ENCODE measurements at regions not wholly inside any gene's neighbourhood (a gene's known extent, or its start where the extent isn't known, plus 50 kb on each side); places are given as distances from the start of the nearest gene placed in this dataset.
"Not testable (repeated sequence)": the region's sequence is repeated elsewhere in the genome, so short reads cannot be mapped to it uniquely, and the experiment has no call there.

DNA sequence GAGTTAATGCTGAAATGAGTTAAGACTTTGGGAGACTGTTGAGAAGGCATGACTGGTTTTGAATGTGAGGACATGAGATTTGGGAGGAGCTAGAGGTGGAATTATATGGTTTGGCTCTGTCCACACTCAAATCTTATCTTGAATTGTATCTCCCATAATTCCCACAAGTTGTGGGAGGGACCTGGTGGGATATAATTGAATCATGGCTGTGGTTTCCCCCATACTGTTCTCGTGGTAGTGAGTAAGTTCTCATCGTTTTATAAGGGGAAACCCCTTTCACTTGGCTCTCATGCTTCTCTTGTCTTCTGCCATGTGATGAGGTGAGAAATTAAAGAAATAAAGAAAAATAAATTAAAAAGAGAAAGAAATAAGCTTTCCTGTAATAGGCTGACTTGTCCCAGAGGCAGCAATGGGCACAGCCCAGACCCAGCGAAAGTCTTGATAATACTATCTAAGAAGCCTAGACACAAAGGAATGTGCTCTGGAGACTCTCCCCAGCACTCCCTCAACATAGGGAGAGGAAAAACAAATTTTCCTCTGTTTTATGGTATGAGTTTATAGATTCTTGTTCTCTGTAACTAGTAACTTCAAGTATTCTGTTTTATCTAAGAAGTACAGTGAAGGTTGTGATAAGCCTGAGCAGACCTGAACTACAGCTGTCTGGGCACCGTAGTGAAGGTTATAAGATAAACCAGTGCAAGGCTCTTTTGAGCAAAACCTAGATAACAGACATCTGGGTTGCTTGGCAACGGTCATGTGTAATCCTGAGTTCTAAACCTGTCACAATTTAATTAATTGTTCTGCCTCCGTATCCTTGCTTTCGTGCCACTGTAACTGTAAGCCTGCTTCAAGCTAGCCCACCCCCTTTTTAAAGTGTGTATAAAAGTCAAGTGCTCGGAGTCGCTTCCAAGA, 88.9 kb upstream of the ECI2 start:
- DNase-seq: peak in 1 of 3 experiments; percentile 7

DNA sequence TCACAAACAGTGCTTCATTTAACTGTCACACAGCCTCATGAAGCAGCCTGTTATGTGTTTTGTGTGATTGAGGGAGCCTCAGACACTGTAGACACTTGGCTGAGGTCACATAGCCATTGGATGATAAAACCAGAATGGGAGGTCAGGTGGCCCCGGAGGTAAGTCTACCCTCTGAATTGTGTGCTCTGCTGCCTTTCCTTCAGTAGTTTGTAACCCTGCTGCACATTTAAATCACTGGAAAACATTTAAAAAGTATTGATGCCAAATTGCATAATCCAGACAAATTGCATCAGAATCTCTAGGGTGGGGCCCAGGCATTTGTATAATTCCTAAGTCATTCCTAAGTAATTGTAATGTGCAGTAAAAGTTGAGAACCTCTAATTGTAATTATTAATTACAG, 85.2 kb upstream of the ECI2 start:
- no peak for DNase-seq

DNA sequence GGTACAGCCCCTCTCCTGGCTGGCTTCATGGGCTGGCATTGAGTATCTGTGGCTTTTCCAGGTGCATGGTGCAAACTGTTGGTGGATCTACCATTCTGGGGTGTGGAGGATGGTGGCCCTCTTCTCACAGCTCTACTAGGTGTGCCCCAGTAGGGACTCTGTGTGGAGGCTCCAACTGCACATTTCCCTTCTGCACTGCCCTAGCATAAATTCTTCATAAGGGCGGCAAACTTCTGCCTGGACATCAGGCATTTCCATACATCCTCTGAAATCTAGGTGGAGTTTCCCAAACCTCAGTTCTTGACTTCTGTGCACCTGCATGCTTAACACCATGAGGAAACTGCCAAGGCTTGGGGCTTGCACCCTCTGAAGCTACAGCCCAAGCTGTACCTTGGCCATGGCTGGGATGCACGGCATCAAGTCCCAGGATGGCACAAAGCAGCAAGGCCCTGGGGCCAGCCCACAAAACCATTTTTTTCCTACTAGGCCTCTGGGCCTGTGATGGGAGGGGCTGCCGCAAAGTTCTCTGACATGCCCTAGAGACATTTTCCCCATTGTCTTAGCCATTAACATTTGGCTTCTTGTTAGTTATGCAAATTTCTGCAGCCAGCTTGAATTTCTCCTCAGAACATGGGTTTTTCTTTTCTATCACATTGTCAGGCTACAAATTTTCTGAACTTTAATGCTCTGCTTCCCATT, 83.4 kb upstream of the ECI2 start:
- not testable (repeated sequence) for DNase-seq

DNA sequence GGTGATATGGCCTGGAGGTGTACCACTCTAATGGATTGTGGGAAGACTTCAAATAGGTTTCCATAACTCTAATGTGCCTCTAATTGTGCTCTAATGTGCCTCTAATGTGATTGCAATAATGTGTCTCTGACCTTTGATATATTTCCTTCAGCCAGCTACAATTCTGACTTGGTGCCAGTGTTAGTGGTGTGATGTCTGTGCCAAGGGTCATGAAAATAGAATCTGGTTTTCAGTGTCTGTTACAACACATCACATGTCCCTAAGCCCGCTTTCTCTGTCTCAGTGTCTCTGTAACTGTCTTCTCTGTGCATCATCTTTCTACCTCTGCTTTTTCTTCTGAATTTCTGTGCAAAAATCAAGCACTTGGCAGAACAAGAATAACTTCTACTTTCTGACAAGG, 77.2 kb upstream of the ECI2 start:
- DNase-seq: no peak

DNA sequence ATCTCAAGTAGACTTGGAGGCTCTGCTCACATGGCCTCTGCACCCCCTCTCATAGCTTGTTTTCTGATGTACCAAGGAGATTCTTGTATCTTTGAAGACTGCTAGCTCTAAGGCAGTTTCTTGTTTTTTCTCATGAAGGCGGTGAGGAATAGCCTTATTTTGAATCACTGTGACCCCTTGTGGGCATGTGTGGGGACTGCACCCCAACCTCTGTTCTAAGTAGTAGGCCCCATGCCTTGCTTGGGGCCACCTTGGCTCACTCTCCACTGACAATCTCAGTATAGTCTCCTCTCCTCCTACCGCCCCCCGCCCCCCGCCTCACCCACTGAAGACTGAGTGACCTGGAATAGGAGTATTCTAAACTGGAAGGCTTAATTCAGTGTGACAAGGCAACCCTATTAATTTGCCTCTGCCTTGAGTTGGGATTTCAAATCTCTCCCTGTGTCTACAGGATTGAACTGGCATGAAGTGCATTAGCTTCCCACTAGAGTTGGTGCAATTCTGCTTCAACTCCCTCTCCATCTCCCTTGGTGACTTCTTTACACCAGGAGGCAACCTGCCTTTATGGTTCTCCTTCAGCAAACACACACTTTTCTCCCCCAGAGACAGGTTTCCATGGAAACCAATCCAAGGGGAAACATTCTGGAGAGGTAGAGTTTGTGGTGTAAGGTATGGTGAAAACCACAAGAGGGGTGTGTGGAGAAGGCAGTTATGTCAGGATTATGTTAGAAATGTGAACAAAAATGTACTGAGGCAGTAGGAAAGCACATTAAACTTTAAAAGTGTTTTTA, 75.4 kb upstream of the ECI2 start:
- DNase-seq: peak; percentile 9 to 50 (median 15)

DNA sequence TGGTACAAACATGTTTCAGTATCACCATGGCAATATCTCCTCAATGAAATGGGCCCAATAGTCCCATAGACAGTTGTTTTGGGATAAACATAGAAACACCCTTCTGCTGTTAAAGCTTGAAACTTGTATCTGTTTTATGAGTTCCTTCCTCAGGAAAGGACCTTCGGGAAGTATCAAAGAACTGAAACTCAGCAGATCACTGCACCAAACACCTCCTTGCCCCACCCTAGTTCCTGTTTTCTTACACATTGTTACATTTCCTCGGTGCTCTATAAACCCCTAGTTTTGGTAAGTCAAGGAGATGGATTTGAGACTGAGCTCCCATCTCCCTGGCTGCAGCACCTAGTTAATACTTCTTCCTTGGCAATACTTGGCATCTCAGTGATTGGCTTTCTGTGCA, 73.8 kb upstream of the ECI2 start:
- DNase-seq: no peak

DNA sequence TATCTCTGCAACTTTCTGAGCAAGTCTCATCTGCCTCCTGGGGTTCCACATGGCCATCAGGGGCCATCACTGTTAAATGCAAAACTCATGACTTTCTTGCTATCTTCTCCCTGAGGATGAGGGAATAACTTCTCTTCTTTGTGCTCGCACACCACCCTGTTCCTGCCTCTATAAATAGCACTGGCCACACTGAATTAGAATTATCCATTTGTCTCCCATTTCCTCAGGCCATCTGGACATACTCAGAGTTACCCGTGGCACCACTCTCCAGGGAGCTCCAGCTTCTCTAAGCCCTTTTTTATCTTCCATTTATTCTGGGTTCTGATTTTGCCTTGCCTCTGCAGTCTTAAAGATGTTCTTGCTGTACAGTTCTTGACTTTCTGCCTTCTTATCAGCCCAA, 72.8 kb upstream of the ECI2 start:
- no peak for DNase-seq

DNA sequence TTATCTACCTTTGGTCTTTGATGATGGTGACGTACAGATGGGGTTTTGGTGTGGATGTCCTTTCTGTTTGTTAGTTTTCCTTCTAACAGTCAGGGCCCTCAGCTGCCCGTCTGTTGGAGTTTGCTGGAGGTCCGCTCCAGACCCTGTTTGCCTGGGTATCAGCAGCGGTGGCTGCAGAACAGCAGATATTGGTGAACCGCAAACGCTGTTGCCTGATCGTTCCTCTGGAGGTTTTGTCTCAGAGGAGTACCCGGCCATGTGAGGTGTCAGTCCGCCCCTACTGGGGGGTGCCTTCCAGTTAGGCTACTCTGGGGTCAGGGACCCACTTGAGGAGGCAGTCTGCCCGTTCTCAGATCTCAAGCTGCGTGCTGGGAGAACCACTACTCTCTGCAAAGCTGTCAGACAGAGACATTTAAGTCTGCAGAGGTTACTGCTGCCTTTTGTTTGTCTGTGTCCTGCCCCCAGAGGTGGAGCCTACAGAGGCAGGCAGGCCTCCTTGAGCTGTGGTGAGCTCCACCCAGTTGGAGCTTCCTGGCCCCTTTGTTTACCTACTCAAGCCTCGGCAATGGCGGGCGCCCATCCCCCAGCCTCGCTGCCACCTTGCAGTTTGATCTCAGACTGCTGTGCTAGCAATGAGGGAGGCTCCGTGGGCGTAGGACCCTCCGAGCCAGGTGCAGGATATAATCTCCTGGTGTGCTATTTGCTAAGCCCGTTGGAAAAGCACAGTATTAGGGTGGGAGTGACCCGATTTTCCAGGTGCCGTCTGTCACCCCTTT, 68.5 kb upstream of the ECI2 start:
- DNase-seq: not testable (repeated sequence)

DNA sequence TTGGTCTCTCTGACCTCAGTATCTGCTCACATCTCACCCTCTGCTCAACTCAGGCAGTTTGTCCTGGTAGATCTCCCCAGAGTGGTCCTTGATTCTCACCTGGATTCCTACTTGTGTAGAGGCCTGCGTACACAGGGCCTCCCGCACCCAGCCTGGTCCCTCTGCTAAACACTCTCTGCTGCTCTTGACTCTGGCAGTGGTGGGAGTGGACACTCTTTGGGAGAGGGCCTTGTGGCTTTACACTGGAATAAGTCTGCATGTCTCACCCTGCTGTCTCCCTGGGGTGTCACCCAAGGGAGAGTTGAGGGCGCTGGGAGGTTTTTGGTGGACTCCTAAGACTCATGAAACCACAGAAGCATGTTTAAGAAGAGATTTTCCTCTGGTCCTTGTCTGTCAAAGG, 57.3 kb upstream of the ECI2 start:
- no peak for DNase-seq

DNA sequence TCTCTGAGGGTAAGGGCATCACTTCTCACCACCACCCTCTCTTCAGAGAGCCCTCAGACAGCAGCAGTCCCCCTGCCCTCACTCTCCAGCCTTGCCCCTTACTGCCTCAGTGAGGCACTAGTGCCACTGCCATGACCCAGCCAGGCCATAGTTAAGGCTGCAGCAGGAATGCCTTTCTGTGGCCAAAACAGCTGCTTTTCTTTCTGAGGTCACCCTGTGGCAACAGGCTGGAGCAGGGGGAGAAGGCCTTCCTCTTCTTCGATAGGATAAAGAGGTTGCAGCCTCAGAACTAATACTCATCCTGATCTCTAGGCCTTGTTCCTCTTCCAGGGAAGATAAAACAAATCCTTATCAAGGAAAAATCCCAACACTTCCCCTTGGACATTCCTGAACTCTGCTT, 56.8 kb upstream of the ECI2 start:
- no peak for DNase-seq

DNA sequence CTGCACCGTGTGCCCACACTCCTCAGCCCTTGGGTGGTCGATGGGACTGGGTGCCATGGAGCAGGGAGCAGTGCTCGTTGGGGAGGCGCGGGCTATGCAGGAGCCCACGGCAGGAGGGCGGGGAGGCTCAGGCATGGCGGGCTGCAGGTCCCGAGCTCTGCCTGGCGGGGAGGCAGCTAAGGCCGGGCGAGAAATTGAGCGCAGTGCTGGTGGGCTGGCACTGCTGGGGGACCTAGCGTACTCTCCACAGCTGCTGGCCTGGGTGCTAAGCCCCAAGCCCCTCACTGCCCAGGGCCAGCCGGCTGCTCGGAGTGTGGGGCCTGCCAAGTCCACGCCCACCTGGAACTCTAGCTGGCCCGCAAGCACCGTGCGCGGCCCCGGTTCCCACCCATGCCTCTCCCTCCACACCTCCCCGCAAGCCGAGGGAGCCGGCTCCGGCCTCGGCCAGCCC, 55.9 kb upstream of the ECI2 start:
- no peak for DNase-seq

DNA sequence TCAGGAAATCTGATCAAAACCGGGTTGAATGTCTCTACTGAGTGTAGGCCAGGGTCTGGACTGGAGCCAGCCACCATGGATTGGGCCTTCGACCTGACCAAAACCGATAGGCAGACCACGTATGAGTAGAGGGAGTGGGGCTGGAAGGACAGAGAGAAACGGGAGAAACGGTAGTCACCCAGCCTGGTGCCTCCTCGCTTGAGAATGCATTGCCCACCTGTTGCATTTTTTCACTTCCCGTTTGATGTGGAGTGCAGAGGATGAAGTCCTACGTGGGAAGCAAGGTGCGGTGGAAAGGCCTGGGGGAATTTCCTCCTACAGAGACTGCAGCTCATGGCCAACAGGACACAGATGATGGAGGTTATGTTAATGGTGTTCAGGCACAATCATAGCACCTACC, 53.9 kb upstream of the ECI2 start:
- no peak for DNase-seq

DNA sequence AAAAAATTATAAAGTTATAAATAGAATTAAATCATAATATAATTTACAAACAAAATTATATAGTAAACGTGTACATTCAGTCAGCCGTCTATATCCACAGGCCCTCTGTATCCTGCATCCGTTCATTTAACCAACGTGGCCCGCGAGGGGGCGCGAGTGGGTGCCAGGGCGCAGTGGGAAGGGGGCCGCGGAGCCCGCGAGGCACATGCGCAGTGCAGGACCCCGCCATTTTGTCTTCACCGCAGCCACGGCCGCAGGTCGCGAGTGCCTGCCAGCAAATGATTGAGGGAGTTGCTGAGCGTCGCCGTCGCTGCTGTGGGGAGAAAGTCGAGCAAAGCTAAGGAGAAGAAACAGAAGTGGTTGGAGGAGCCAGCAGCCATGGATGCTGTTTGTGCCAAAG, 53.4 kb upstream of the ECI2 start:
- DNase-seq: no peak

DNA sequence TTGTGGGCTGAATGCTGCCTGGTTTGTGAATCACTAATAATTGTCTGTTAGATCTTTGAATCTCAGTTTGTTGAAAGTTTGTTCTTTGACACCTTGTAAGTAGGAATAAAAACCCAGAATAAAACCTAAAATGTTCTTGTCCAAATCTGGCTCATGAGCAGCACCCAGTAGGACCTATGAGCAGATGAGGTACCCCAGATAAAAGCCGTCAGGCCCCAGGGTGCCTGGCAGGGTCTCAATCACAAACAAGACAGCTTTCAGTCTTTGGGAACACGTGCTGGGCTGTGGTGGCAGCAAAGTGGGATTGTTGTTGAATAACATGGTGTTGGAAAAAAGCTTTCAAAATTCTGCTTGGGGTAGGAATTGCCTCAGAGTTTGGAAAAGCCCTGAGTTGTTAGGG, 52.1 kb upstream of the ECI2 start:
- no peak for DNase-seq

DNA sequence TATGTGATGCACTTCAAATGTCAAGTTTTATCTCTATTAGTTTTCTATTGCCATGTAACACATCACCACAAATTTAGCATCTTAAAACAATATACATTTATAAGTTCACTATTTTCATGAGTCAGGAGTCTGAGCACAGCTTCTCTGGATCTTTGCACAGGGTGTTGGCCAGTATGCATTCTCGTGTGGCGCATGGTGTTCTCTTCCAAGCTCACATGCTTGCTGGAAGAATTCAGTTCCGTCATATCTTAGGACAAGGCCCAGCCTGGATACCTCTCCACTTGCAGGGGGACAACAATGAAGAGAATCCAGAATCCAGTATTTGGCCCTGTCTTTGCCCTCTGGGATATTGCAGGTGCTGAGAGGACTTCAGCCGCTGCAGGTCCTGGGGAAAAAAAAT, 51.0 kb upstream of the ECI2 start:
- no peak for DNase-seq

DNA sequence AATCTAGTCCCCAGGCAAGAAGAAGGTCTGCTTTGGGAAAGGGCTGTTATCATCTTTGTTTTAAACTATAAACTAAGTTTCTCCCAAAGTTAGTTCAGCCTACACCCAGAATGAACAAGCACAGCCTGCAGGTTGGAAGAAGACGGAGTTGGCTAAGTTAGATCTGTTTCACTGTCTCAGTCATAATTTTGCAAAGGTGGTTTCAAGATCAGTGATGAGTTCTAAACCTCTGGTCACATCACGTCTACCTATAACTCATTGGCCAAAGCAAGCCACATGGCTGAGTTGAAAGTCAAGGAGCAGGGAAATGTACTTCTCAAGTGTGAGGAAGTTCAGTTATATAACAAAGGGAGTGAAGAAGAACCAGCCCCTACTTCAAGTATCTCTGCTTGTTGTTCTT, 50.5 kb upstream of the ECI2 start:
- DNase-seq: no peak

DNA sequence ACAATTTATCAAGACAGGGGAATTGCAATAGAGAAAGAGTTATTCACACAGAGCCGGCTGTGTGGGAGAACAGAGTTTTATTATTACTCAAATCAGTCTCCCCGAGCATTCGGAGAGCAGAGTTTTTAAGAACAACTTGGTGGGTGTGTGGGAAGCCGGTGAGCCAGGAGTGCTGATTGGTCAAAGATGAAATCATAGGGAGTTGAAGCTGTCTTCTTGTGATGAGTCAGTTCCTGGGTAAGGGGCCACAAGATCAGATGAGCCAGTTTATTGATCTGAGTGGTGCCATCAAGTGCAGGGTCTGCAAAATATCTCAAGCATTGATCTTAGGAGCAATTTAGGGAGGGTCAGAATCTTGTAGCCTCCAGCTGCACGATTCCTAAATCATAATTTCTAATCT, 50.0 kb upstream of the ECI2 start:
- DNase-seq: no peak
